GM19099 (cell line): ENCODE measurements at regions not wholly inside any gene's neighbourhood (a gene's known extent, or its start where the extent isn't known, plus 50 kb on each side); places are given as distances from the start of the nearest gene placed in this dataset.

ENCODE experiments used
- POLR2A ChIP-seq: IDR thresholded peaks from 3 replicates; pipeline ENCODE4 v1.6.1; 2011; ENCODE audit warnings: low read depth; ENCODE audit not compliant: insufficient read length; ENCODE audit errors: extremely low read depth

- TF ChIP-seq POLR2A: no peak
These were observed 396.2 kb downstream of the CD83 start for GRCh38 chr6:14513496-14514393.

GRCh38 chr6:14516956-14517355 is 399.4 kb downstream of the CD83 start:
- TF ChIP-seq POLR2A: no peak

GRCh38 chr6:14517516-14518105 is 400.0 kb downstream of the CD83 start:
- TF ChIP-seq POLR2A: no peak

GRCh38 chr6:14518515-14519217 is 401.1 kb downstream of the CD83 start:
- TF ChIP-seq POLR2A: no peak

GRCh38 chr6:14520029-14520428 is 402.5 kb downstream of the CD83 start:
- no peak for TF ChIP-seq POLR2A

- TF ChIP-seq POLR2A: no peak
These were observed 403.0 kb downstream of the CD83 start for GRCh38 chr6:14520536-14520935.

GRCh38 chr6:14521141-14521540 is 403.6 kb downstream of the CD83 start:
- no peak for TF ChIP-seq POLR2A

GRCh38 chr6:14524319-14524718 is 406.7 kb downstream of the CD83 start:
- no peak for TF ChIP-seq POLR2A

GRCh38 chr6:14530385-14530784 is 412.8 kb downstream of the CD83 start:
- no peak for TF ChIP-seq POLR2A

GRCh38 chr6:14533446-14533845 is 415.9 kb downstream of the CD83 start:
- TF ChIP-seq POLR2A: no peak

- no peak for TF ChIP-seq POLR2A
These were observed 419.5 kb downstream of the CD83 start for GRCh38 chr6:14537030-14537429.

GRCh38 chr6:14540276-14540675 is 422.7 kb downstream of the CD83 start:
- no peak for TF ChIP-seq POLR2A

- no peak for TF ChIP-seq POLR2A
These were observed 423.4 kb downstream of the CD83 start for GRCh38 chr6:14540810-14541540.

GRCh38 chr6:14542670-14543366 is 425.2 kb downstream of the CD83 start:
- no peak for TF ChIP-seq POLR2A

- TF ChIP-seq POLR2A: no peak
These were observed 426.5 kb downstream of the CD83 start for GRCh38 chr6:14543971-14544585.

- TF ChIP-seq POLR2A: no peak
These were observed 427.1 kb downstream of the CD83 start for GRCh38 chr6:14544666-14545065.
